ENCODE measurements at regions not wholly inside any gene's neighbourhood (a gene's known extent, or its start where the extent isn't known, plus 50 kb on each side); places are given as distances from the start of the nearest gene placed in this dataset.

DNA sequence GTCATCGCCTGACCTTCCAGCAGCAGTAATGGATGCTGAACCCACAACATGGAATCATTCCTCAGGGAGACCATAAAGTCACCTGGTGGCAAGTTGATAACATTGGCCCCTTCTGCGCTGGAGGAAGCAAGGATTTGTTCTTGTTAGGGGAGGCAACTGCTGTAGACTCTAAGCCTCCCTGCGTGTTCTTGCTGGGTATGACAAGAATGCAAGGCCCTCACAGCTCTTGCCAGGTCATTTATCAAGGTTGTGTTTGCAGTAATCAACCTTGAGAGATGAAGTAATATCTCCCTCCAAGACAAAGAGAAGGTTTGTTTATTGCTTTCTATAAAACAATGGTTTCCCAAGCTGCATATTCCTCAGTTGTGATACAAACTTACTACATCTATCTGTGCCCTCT, 80.9 kb downstream of the PERP start:
- DNase-seq (ENCODE audit: low read depth) = no peak
- no peak overlapping the region for H3K4me3 ChIP-seq (ENCODE audit: control insufficient read depth, low read depth, low read length)
- TF ChIP-seq, protein P1, sequence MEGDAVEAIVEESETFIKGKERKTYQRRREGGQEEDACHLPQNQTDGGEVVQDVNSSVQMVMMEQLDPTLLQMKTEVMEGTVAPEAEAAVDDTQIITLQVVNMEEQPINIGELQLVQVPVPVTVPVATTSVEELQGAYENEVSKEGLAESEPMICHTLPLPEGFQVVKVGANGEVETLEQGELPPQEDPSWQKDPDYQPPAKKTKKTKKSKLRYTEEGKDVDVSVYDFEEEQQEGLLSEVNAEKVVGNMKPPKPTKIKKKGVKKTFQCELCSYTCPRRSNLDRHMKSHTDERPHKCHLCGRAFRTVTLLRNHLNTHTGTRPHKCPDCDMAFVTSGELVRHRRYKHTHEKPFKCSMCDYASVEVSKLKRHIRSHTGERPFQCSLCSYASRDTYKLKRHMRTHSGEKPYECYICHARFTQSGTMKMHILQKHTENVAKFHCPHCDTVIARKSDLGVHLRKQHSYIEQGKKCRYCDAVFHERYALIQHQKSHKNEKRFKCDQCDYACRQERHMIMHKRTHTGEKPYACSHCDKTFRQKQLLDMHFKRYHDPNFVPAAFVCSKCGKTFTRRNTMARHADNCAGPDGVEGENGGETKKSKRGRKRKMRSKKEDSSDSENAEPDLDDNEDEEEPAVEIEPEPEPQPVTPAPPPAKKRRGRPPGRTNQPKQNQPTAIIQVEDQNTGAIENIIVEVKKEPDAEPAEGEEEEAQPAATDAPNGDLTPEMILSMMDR (conservative IDR thresholded peaks at IDR 0.05; ENCODE audit: control insufficient read depth, insufficient read depth, low read depth, low read length) = no peak

DNA sequence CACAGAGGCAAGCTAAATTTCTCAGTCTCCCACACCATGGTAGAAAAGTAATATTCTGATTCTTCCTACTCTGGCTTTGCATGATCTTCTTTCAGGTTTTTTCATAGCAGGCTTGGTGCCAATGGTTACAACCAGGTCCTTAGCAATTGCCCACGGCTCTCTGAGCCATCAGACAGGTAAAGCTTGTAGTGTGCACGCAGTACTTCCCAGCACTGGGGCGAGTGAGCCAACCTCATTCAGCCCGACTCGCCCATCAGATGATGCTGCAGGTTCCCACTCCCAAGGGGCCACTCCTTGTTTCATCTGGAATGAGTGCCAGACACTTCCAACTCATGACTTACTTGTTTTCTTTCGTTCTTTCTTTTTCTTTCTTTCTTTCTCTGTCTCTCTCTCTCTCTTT, 78.3 kb downstream of the PERP start:
- DNase-seq (ENCODE audit: low read depth) = no peak
- TF ChIP-seq, protein P1 (conservative IDR thresholded peaks at IDR 0.05; ENCODE audit: control insufficient read depth, insufficient read depth, low read depth, low read length) = no peak
- H3K4me3 ChIP-seq (ENCODE audit: control insufficient read depth, low read depth, low read length) = no peak overlapping the region

GRCh38 chr6:138030872-138031271, 76.3 kb downstream of the PERP start:
- no peak overlapping the region for H3K4me3 ChIP-seq (ENCODE audit: control insufficient read depth, low read depth, low read length)
- DNase-seq (ENCODE audit: low read depth) = no peak
- TF ChIP-seq, protein P1 (conservative IDR thresholded peaks at IDR 0.05; ENCODE audit: control insufficient read depth, insufficient read depth, low read depth, low read length) = no peak

GRCh38 chr6:138031417-138031816, 75.8 kb downstream of the PERP start:
- TF ChIP-seq, protein P1 (conservative IDR thresholded peaks at IDR 0.05; ENCODE audit: control insufficient read depth, insufficient read depth, low read depth, low read length) = no peak

GRCh38 chr6:138031850-138032249, 75.4 kb downstream of the PERP start:
- no peak overlapping the region for H3K4me3 ChIP-seq (ENCODE audit: control insufficient read depth, low read depth, low read length)
- TF ChIP-seq, protein P1 (conservative IDR thresholded peaks at IDR 0.05; ENCODE audit: control insufficient read depth, insufficient read depth, low read depth, low read length) = no peak
- no peak for DNase-seq (ENCODE audit: low read depth)

More at GRCh38 chr6:138031417-138031816, 75.8 kb downstream of the PERP start:
- DNase-seq (ENCODE audit: low read depth) = no peak
- H3K4me3 ChIP-seq (ENCODE audit: control insufficient read depth, low read depth, low read length) = no peak overlapping the region

GRCh38 chr6:138032571-138032970, 74.6 kb downstream of the PERP start:
- TF ChIP-seq, protein P1 (conservative IDR thresholded peaks at IDR 0.05; ENCODE audit: control insufficient read depth, insufficient read depth, low read depth, low read length) = no peak
- H3K4me3 ChIP-seq (ENCODE audit: control insufficient read depth, low read depth, low read length) = no peak overlapping the region
- no peak for DNase-seq (ENCODE audit: low read depth)

- no peak for DNase-seq (ENCODE audit: low read depth)
- H3K4me3 ChIP-seq (ENCODE audit: control insufficient read depth, low read depth, low read length) = no peak overlapping the region
- TF ChIP-seq, protein P1 (conservative IDR thresholded peaks at IDR 0.05; ENCODE audit: control insufficient read depth, insufficient read depth, low read depth, low read length) = no peak
Measured at GRCh38 chr6:138034229-138034628, 73.0 kb downstream of the PERP start.

All from fibroblast of mammary gland (primary cell).